Rectal smooth muscle tissue (tissue), 1 donor: ENCODE measurements at regions not wholly inside any gene's neighbourhood (a gene's known extent, or its start where the extent isn't known, plus 50 kb on each side); places are given as distances from the start of the nearest gene placed in this dataset.

Source experiments
- H3K27ac ChIP-seq: one replicate; pipeline ENCODE4 v1.7.0; 2013; ENCODE audit warnings: low read depth, low read length, inconsistent platforms
- H3K27me3 ChIP-seq: one replicate; pipeline ENCODE4 v1.7.0; 2013; ENCODE audit warnings: low read length; ENCODE audit not compliant: control insufficient read depth, insufficient read depth
- H3K36me3 ChIP-seq: one replicate; pipeline ENCODE4 v1.7.0; 2013; ENCODE audit warnings: low read length; ENCODE audit not compliant: control insufficient read depth, insufficient read depth
- H3K4me1 ChIP-seq: one replicate; pipeline ENCODE4 v1.7.0; 2013; ENCODE audit warnings: low read length; ENCODE audit not compliant: control insufficient read depth, insufficient read depth
- H3K4me3 ChIP-seq: one replicate; pipeline ENCODE4 v1.7.0; 2013; ENCODE audit warnings: low read length
- H3K9ac ChIP-seq: one replicate; pipeline ENCODE4 v1.7.0; 2013; ENCODE audit warnings: low read length

DNA sequence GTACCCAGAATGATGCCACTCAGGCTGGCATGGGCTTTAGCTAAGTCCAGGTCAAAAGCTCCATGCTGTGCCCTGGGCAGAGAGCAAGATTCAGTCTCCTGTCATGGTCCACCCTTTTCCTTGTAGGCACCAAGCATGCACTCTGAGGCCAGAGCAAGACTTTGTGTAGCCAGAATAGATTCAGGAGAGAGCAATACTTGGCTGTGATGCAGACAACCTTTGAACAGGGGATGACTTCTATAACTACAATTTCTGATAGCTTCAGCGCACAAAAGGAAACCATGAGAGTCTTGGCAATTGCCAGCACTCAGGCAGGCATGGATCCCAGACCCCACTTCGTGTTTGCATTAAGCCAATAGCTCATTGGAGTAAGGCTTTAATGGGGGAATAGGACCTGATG, 510.6 kb downstream of the RAB28 start:
- Histone ChIP-seq H3K4me1 (no peaks in the 10 kb centered on the region), H3K9ac (no peak overlapping the region), H3K36me3 (no peaks in the 10 kb centered on the region), H3K27ac (no peak overlapping the region), H3K27me3 (no peaks in the 10 kb centered on the region), H3K4me3 (no peak overlapping the region)

DNA sequence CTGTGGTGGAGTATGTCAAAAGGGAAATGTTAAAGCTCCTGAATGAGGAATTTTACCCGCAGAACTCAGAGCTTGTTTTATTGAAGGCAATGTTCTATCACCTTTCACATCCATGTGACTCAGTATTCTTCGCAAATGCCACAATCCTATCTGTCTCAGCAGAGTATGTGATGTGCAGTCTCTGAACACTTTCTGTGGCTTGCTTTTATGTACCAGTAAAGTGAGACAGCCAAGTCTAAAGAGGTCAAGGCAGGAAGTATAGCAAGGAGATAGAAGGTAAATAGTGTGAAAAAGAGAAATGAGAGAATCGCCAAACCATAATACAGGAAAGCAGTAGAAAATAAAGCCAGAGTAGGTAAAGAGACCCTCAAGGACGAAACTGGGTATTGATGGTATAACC, 515.8 kb downstream of the RAB28 start:
- no peak overlapping the region for H3K9ac ChIP-seq
- no peak overlapping the region for H3K27ac ChIP-seq
- no peaks in the 10 kb centered on the region for H3K4me1 ChIP-seq
- no peaks in the 10 kb centered on the region for H3K36me3 ChIP-seq
- no peak overlapping the region for H3K4me3 ChIP-seq
- H3K27me3 ChIP-seq = no peaks in the 10 kb centered on the region

DNA sequence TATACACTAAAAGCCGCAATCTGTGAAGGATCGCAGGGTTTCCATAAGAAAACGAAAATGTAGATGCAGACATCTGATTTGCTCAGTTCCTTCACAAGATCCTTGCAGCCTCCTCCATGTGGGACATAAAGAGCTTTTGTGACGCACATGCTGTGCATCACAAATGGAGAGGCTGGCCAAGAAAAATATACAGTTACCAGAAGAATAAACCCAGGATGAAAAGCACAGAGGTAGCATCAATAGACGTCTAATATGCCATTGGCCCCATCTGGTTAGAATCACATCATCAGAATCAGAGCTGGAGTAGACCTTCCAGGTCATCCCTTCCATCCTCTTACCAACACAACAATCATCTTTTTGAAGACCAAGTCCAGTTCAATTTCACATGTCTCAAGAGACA, 517.4 kb downstream of the RAB28 start:
- H3K4me3 ChIP-seq = no peak overlapping the region
- no peak overlapping the region for H3K27ac ChIP-seq
- H3K27me3 ChIP-seq = no peaks in the 10 kb centered on the region
- H3K4me1 ChIP-seq = no peaks in the 10 kb centered on the region
- no peaks in the 10 kb centered on the region for H3K36me3 ChIP-seq
- no peak overlapping the region for H3K9ac ChIP-seq

DNA sequence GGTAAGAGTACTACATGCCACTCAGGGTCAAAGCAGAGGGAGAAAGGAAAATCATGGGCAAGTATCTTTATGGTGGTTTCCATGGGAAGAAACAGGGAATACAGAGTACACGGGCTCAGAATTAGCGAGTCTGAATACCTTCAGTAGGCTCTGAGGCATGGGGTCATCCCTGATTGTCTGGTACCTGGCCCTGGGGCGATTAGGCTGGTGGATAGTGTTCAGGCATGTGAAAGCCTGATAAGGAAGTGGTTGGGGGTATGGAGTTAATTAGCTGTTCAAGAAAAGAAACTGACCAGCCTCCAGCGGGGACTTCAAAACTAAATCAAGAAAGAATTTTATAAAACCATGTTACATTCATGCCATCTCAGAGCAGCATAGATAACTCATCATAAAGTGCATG, 518.8 kb downstream of the RAB28 start:
- H3K4me3 ChIP-seq = no peak overlapping the region
- no peaks in the 10 kb centered on the region for H3K36me3 ChIP-seq
- H3K27me3 ChIP-seq = no peaks in the 10 kb centered on the region
- no peaks in the 10 kb centered on the region for H3K4me1 ChIP-seq
- H3K9ac ChIP-seq = no peak overlapping the region
- H3K27ac ChIP-seq = no peak overlapping the region

DNA sequence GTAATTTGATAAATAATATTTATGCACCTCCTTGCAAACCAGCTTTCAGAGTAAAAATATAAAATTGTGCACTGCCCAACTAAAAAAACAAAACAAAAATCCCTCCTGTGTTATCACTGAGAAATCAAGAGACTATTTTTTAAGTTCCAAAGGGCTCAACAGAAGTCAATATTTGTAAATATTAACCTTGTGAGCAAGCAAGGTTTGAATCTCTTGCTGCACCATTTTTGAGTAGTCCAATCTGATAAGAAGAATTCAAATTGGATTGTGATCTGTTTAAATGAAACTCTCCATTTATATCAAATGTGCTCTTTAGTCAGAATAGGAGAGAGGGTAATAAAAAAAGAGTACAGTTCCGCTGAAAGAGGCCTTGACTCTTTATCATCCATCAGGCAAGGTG, 520.2 kb downstream of the RAB28 start:
- no peak overlapping the region for H3K9ac ChIP-seq
- H3K4me3 ChIP-seq = no peak overlapping the region
- no peaks in the 10 kb centered on the region for H3K36me3 ChIP-seq
- no peaks in the 10 kb centered on the region for H3K27me3 ChIP-seq
- no peak overlapping the region for H3K27ac ChIP-seq
- H3K4me1 ChIP-seq = no peaks in the 10 kb centered on the region

DNA sequence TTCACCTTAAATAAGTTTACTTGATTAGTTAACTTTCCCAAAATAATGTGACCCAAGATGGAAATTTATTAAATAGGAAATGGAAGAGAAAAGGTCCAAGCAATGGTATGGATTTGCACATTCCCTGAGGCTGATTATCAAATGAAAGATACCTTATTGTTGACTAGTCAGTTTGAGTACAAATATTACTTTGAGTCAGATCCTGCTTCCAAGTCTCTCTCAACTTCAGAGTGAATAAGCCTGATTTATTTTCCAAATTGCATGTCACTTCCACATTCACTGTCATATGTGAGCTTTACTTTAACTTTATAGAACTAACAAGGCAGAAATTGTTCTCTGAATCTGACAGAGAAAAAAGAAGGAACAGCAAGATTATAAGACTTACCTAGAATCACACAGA, 520.8 kb downstream of the RAB28 start:
- H3K4me3 ChIP-seq = no peak overlapping the region
- no peaks in the 10 kb centered on the region for H3K36me3 ChIP-seq
- no peaks in the 10 kb centered on the region for H3K27me3 ChIP-seq
- H3K9ac ChIP-seq = no peak overlapping the region
- no peak overlapping the region for H3K27ac ChIP-seq
- H3K4me1 ChIP-seq = no peaks in the 10 kb centered on the region

DNA sequence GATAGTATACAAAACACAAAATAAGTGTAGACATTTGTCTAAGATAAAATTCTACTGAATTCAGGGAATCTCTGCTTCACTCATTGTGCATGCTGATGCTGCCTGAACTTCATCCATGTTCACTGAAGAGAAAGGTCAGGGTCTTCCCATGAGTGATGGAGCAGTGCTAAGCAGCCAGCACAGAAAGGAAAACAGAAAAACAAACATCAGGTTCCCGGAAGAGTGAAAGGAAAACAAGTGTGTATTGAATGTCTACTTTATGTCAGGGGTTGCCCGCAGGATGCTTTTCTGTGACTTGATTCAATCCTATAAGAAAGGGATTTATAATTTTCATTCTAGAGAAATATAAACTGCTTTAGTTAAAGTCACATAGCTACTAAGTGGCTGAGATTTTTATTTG, 522.4 kb downstream of the RAB28 start:
- H3K9ac ChIP-seq = no peak overlapping the region
- H3K27ac ChIP-seq = no peak overlapping the region
- no peaks in the 10 kb centered on the region for H3K36me3 ChIP-seq
- no peak overlapping the region for H3K4me3 ChIP-seq
- no peaks in the 10 kb centered on the region for H3K27me3 ChIP-seq
- no peaks in the 10 kb centered on the region for H3K4me1 ChIP-seq

DNA sequence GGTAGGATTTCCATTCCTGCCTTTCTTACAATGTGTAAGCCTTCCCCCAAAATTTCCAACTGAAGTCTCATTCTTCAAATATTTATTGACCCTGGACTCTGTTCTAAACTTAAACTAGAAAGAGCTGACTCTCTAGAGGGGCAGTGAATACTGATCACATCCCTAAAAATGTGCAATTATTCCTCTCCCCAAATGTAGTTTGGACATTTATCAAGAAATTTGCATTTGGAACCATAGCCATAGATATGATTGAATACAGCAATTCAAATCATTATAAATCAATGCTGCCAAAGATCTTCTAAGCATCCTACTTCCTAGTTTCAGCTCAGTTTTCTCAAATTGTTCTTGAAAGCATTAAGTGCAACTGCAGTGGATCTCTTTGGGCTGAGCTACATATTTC, 525.7 kb downstream of the RAB28 start:
- Histone ChIP-seq H3K4me3 (no peak overlapping the region), H3K36me3 (no peaks in the 10 kb centered on the region), H3K4me1 (no peaks in the 10 kb centered on the region), H3K9ac (no peak overlapping the region), H3K27me3 (no peaks in the 10 kb centered on the region), H3K27ac (no peak overlapping the region)

DNA sequence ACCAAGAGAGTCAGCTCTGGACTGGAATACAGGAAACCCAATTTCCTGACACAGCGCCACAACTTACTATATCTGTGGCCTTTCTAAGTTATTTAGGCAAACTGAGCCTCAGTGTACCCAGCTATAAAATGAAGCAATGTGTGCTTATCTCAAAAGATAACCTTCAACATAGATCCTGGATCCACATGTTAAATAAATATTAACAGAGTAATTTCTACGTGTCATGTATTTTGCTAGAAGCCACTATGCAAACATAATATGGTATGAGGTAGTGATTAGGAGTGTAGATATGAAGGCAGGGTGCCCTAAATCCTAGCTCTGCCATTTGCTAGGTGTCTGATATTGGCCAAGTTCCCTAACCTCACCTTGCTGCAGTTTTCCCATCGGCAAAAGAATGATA, 527.0 kb downstream of the RAB28 start:
- H3K4me3 ChIP-seq = no peak overlapping the region
- H3K4me1 ChIP-seq = no peaks in the 10 kb centered on the region
- no peaks in the 10 kb centered on the region for H3K27me3 ChIP-seq
- H3K27ac ChIP-seq = no peak overlapping the region
- H3K9ac ChIP-seq = no peak overlapping the region
- no peaks in the 10 kb centered on the region for H3K36me3 ChIP-seq

DNA sequence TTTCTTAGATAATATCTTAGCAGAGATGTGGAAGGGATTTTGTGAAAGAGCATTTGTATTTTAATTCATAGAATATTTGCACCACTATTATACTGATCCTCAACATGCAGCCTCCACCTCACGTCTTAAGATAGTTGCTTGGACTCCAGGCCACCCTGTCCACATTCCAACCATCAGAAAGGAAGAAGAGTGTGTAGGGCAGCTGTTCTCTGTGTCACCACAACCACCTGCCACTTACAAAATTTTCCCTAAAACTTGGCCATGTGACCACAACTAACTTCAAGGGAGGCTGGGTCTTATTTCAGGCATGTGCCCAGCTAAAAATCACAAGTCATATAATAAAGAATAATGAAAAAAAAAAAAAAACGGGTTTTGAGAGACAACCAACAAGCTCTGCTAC, 528.1 kb downstream of the RAB28 start:
- Histone ChIP-seq H3K4me3 (no peak overlapping the region), H3K27ac (no peak overlapping the region), H3K9ac (no peak overlapping the region), H3K4me1 (no peaks in the 10 kb centered on the region), H3K27me3 (no peaks in the 10 kb centered on the region), H3K36me3 (no peaks in the 10 kb centered on the region)

DNA sequence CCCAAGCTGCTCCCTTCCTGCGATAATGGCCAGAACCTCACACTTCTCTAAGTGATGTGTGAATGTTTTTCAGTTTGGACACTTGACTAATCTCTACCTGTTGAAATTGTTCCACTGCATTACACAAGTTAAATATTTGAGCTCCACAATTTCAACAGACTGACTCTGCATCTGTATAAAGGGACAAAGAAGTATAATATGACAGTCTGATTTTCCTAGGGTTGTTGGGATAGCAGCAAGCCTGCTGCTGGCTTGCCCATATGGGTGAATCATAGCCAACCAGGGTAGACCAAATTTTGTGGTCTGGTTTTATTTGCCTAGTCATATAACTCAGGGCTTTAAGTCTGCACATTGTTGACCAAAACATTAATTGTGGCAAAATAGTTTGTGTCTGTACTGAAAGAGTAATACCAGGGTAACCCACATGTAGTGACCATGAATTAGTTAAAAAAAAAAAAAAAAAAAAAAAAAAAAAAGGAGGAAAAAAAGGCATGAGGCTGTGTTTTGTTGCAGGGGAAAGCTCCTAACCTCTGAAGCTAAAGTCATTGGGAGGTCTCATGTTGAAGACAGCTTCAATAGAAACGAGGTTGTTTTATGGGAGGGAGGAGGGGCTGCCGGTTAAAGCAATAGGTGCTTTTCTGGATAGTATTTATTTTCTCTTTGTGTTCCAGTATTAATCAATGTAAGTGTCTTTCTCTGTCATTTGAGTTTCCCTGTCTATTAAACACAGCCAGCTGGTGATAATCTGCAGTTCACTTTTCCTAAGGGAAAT, 534.2 kb downstream of the RAB28 start:
- H3K4me1 ChIP-seq = no peaks in the 10 kb centered on the region
- no peak overlapping the region for H3K4me3 ChIP-seq

DNA sequence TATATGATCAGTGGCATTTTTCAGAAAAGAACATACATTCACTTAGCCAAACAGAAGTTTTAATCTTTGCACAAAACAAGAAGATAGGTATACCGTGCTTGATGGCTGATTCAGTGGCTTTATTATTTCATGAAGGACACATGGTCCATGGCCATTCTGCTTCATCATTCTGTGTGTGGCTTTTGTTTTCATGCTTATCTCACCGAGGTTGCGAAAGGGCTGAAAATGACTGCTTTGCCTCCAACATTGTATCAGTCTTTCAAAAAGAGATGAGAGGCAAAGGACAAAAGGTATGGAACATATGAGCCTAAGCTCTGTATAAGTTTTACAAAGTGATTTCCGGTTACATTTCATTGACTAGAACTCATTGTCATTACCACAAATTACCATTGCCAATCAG, 541.1 kb downstream of the RAB28 start:
- H3K9ac ChIP-seq = no peak overlapping the region
- no peak overlapping the region for H3K4me3 ChIP-seq
- no peaks in the 10 kb centered on the region for H3K4me1 ChIP-seq
- no peaks in the 10 kb centered on the region for H3K36me3 ChIP-seq
- no peaks in the 10 kb centered on the region for H3K27me3 ChIP-seq
- no peak overlapping the region for H3K27ac ChIP-seq

More for the DNA sequence above, 534.2 kb downstream of the RAB28 start:
- H3K27me3 ChIP-seq = no peaks in the 10 kb centered on the region
- H3K27ac ChIP-seq = no peak overlapping the region
- H3K9ac ChIP-seq = no peak overlapping the region
- H3K36me3 ChIP-seq = no peaks in the 10 kb centered on the region

DNA sequence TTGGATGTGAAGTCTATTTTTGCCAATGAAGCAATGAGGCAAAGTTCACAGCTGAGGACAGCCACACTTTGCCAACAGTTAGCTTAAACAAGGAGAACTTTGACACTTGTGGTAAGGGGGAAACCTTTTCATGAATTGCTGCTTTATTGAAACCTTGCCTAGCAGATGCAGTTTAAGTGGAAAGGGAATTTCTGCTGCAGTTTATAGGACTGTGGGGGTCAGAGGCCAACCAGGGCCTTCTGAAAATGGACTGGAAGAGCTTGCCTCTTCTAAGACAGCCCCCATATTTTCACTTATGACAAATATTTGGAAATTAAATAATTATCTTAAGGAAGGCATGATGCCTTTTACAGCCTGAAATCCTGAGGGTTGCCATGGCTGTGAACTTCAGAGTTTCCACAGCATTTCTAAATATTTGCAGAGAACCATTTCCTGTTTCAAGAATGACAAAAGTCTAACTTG, 550.3 kb downstream of the RAB28 start:
- no peaks in the 10 kb centered on the region for H3K36me3 ChIP-seq
- H3K27ac ChIP-seq = no peak overlapping the region
- H3K9ac ChIP-seq = no peak overlapping the region
- H3K4me1 ChIP-seq = no peaks in the 10 kb centered on the region
- no peaks in the 10 kb centered on the region for H3K27me3 ChIP-seq
- no peak overlapping the region for H3K4me3 ChIP-seq
